IPS-18a (cell line): ENCODE measurements at regions not wholly inside any gene's neighbourhood (a gene's known extent, or its start where the extent isn't known, plus 50 kb on each side); places are given as distances from the start of the nearest gene placed in this dataset.

Source experiments
- H3K27ac ChIP-seq: one replicate; pipeline ENCODE4 v1.5.1; 2013; ENCODE audit warnings: low read length
- H3K27me3 ChIP-seq: one replicate; pipeline ENCODE4 v1.6.1; 2013; ENCODE audit warnings: mild to moderate bottlenecking, low read length; ENCODE audit not compliant: control insufficient read depth, insufficient read depth
- H3K36me3 ChIP-seq: one replicate; pipeline ENCODE4 v1.6.1; 2013; ENCODE audit warnings: low read depth, low read length; ENCODE audit not compliant: control insufficient read depth
- H3K4me1 ChIP-seq: one replicate; pipeline ENCODE4 v1.6.1; 2013; ENCODE audit warnings: low read depth, low read length; ENCODE audit not compliant: control insufficient read depth
- H3K4me3 ChIP-seq: one replicate; pipeline ENCODE4 v1.5.1; 2013; ENCODE audit warnings: low read length
- H3K9ac ChIP-seq: one replicate; pipeline ENCODE4 v1.6.1; 2013; ENCODE audit warnings: mild to moderate bottlenecking, low read length, moderate library complexity
- H3K9me3 ChIP-seq: one replicate; pipeline ENCODE4 v1.6.1; 2013; ENCODE audit warnings: low read depth, low read length; ENCODE audit not compliant: control insufficient read depth

DNA sequence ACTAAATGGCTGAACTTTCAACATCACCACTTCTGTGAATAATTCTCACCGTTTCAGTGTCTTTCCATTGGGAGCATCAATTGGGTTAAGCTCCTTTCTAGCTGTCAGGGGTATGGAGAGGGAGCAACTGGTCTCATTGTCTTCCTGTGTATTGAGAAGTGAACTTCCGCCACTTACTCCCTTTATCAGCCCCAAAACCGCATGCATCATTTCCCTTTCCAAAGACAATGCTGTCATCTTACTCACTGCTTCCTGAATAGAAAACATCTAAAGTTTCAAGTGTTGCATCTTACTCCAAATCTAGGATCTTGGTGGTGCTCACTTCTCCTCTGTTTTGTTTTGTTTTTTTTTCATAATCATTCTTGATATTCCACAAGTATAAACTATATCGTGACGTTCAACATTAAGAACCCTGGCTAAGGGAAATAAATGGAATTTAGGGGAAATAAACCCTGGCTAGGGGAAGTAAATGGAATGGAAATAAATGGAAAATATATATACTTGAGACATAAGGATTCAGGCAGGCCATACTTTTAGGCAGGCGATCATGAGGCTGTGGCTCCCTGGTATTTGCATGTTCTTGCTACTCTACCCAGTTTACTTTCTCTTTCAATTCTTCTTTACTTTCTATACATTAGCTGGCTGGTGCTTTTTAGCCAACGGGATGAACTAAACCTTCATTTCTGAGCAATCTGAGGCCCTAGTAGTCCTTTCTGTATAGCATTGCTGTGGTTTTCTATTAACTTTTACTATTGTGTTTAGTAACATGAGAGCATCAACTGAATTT lies 371.9 kb downstream of the BMPER start:
- Histone ChIP-seq H3K4me1 (peaks cover 8% of the 10 kb centered on the region), H3K27ac (no peak overlapping the region), H3K9me3 (peaks cover 8% of the 10 kb centered on the region), H3K9ac (no peak overlapping the region), H3K4me3 (no peak overlapping the region), H3K36me3 (no peaks in the 10 kb centered on the region), H3K27me3 (no peaks in the 10 kb centered on the region)

DNA sequence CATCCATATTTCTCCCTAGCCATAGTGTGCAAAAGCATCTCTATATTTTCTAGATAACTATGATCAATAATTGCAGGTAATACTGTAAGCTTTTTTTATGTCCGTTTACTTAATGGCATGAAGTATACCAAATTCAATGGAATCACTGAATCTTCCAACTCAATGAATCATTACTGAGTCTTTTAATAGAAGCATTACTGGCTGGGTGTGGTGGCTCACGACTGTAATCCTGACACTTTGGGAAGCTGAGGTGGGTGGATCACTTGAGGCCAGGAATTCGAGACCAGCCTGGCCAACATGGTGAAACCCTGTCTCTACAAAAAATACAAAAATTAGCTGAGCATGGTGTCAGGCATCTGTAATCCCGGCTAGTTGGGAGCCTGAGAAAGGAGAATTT lies 372.5 kb downstream of the BMPER start:
- no peak overlapping the region for H3K27ac ChIP-seq
- no peak overlapping the region for H3K4me3 ChIP-seq
- H3K36me3 ChIP-seq, result no peaks in the 10 kb centered on the region
- no peak overlapping the region for H3K9ac ChIP-seq
- H3K4me1 ChIP-seq, result peaks cover 8% of the 10 kb centered on the region
- no peaks in the 10 kb centered on the region for H3K27me3 ChIP-seq
- H3K9me3 ChIP-seq, result peaks cover 9% of the 10 kb centered on the region

DNA sequence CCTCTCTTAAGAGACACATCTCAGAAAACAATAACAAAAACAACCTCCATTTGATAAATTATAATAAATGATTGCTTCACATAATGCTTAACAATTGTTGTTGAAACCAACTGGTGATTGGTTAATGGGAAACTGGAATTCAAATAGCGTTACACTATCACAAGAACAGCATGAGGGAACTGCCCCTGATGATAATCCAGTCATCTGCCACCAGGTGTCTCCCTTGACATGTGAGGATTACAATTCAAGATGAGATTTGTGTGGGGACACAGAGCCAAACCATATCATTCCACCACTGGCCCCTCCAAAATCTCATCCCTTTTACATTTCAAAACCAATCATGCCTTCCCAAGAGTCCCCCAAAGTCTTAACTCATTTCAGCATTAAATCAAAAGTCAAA lies 375.9 kb downstream of the BMPER start:
- Histone ChIP-seq H3K4me1 (peaks cover 8% of the 10 kb centered on the region), H3K36me3 (no peaks in the 10 kb centered on the region), H3K27ac (no peak overlapping the region), H3K9me3 (peaks cover 9% of the 10 kb centered on the region), H3K27me3 (no peaks in the 10 kb centered on the region), H3K9ac (no peak overlapping the region), H3K4me3 (no peak overlapping the region)

DNA sequence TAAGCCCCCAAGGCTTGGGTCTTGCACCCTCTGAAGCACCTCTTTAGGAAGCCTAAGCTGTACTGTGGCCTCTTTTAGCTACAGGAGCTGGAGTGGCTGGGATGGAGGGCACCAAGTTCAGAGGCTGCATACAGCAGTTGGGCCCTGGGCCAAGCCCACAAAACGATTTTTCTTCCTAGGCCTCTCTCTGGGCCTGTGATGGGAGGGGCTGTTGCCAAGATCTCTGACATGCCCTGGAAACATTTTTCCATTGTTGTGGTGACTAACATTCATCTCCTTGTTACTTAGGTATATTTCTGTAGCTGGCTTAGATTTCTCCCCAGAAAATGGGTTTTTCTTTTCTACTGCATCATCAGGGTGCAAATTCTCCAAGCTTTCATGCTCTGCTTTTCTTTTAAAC lies 375.7 kb upstream of the NPSR1 start:
- Histone ChIP-seq H3K27ac (no peak overlapping the region), H3K9ac (no peak overlapping the region), H3K36me3 (no peaks in the 10 kb centered on the region), H3K4me1 (peaks cover 1% of the 10 kb centered on the region), H3K9me3 (peaks cover 9% of the 10 kb centered on the region), H3K27me3 (no peaks in the 10 kb centered on the region), H3K4me3 (no peak overlapping the region)

DNA sequence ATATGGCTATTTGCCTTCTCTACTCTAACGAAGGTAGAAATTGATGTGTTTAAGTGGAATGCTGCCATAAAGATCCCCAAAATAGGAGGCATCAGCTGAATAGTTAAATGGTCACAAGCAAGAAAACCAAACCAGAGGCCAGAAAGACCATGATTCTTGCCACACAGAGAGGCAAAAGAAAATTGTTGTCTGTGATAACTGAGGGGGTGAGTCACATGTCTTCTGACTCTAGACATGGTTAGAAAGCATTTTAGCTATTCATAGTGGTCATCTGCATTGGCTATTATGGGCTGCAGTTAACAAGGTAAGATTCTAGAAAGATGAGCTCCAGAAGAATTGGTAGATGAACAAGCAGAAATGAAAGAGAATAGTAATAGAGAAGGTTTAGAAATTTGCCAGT lies 361.4 kb upstream of the NPSR1 start:
- no peak overlapping the region for H3K9ac ChIP-seq
- no peak overlapping the region for H3K4me3 ChIP-seq
- no peaks in the 10 kb centered on the region for H3K36me3 ChIP-seq
- no peaks in the 10 kb centered on the region for H3K9me3 ChIP-seq
- H3K4me1 ChIP-seq, result peaks cover 21% of the 10 kb centered on the region
- H3K27me3 ChIP-seq, result no peaks in the 10 kb centered on the region
- no peak overlapping the region for H3K27ac ChIP-seq

DNA sequence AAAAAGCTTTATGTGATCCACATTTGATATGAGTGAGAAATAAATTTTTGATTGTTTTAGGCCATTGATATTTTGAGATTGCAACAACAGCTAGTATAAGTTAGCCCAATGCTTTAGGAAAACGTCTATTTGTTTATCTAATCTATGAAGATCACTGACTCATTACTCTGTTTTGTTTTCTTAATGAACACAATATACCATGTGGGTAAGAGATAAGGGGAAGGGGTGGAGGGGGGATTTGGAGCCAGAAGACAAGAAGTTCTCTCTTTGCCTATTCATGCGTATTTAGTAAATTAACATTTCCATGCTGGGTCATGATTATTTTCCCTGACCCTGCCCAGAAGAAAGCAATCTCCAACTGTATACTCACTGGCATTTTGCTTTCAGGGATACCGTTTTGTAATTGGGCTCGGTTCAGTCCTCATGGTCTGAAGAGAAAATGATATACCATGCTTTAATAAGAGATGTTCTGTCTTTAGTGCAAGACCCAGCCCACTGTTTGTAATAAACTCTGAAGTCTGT lies 359.5 kb upstream of the NPSR1 start:
- H3K36me3 ChIP-seq, result no peaks in the 10 kb centered on the region
- no peak overlapping the region for H3K9ac ChIP-seq
- no peaks in the 10 kb centered on the region for H3K9me3 ChIP-seq
- no peak overlapping the region for H3K4me3 ChIP-seq
- H3K4me1 ChIP-seq, result peaks cover 21% of the 10 kb centered on the region
- H3K27me3 ChIP-seq, result no peaks in the 10 kb centered on the region
- no peak overlapping the region for H3K27ac ChIP-seq

DNA sequence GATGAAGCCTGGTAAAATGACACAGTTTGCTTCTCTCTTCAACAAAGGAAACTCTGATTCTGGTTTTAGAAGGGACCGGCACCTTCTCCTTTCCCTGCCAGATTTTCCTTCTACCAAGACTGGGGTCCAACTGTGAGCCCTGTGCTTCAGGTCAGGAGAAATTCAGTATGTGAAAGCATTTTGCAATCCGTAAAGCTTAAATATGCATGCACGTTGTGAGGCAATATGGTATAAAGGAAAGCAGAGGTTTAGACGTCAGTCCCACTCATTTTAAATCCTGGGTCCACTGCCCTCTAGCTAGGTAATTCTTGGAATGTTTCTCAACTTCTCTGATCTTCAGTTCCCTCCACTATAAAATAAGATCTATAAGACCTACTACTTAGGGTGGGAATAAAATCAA lies 359.0 kb upstream of the NPSR1 start:
- Histone ChIP-seq H3K4me3 (no peak overlapping the region), H3K27me3 (no peaks in the 10 kb centered on the region), H3K4me1 (peaks cover 21% of the 10 kb centered on the region), H3K9ac (no peak overlapping the region), H3K9me3 (no peaks in the 10 kb centered on the region), H3K36me3 (no peaks in the 10 kb centered on the region), H3K27ac (no peak overlapping the region)

DNA sequence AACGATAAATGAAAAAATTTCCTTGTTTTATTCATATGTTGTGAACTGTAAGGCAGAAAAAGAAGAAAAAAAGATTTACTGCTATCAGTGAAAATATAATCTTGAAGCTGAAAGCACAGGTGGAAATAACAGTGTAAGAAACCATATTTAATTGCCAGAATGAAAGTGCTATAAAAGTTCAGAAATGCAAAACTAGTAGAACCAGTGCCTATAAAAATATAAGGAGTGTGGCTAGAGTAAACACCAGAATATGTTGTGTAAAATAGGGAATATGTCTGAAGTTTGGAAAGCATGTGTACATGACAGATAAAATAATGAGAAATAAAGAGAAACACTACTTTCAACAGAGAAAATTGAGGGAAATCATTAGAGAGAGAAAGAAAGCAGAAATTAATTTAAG lies 350.5 kb upstream of the NPSR1 start:
- H3K9ac ChIP-seq, result no peak overlapping the region
- H3K4me3 ChIP-seq, result no peak overlapping the region
- peaks cover 4% of the 10 kb centered on the region for H3K9me3 ChIP-seq
- H3K4me1 ChIP-seq, result no peaks in the 10 kb centered on the region
- no peaks in the 10 kb centered on the region for H3K36me3 ChIP-seq
- H3K27me3 ChIP-seq, result no peaks in the 10 kb centered on the region
- no peak overlapping the region for H3K27ac ChIP-seq

DNA sequence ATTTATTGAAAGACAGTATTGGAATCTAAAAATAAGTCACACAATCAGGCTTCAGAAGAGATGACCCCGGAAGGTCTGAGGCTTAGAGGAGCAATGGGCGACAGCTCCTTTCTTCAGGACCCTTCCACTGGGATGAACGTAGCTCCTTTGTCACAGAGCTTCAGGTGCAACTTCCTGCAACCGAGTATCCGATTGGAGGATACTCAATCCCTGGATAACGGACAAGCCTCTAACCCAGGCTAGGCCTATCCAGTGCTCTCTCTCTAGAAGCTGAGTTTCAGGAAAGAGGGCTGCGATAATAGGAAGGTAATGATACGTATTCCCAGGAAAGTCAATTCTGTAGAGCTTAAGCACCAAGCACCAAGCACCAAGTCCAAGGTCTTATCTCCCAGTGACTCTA lies 349.4 kb upstream of the NPSR1 start:
- Histone ChIP-seq H3K27ac (no peak overlapping the region), H3K4me3 (no peak overlapping the region), H3K9me3 (peaks cover 5% of the 10 kb centered on the region), H3K36me3 (no peaks in the 10 kb centered on the region), H3K9ac (no peak overlapping the region), H3K4me1 (no peaks in the 10 kb centered on the region), H3K27me3 (no peaks in the 10 kb centered on the region)

DNA sequence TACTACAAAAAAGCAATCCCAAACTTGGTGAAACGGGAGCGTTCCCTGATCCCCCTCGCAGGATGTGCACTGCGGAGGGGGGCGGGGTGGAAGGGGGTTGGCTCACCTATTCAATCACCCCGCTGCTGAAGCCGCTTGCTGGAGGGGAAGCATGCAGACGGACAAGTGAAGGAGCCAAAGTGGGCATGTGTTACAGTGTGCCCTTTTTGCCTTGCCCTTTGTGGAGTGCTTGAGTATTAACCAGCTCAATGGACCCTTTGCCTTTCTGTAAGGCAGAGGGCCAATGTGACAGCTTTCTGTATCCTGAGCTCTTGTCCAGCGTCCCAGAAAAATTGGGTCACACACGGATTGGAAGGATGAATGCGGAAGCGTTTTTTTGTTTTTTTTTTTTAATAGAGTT lies 348.9 kb upstream of the NPSR1 start:
- no peak overlapping the region for H3K27ac ChIP-seq
- no peaks in the 10 kb centered on the region for H3K36me3 ChIP-seq
- H3K9ac ChIP-seq, result no peak overlapping the region
- H3K27me3 ChIP-seq, result no peaks in the 10 kb centered on the region
- H3K4me1 ChIP-seq, result no peaks in the 10 kb centered on the region
- H3K9me3 ChIP-seq, result peaks cover 5% of the 10 kb centered on the region
- H3K4me3 ChIP-seq, result no peak overlapping the region

DNA sequence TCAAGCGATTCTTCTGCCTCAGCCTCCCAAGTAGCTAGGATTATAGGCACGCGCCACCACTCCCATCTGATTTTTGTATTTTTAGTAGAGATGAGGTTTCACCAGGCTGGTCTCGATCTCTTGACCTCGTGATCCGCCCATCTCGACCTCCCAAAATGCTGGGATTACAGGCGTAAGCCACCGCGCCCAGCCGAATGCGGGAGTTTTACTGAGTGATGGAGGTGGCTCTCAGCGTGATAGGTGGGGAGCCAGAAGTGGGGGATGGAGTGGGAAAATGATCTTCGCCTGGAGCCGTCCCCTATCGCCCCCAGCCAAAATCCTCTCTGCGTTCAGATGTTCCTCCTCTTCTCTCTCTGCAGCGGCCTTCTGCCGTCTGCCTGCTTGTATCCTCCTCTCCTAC lies 348.4 kb upstream of the NPSR1 start:
- no peak overlapping the region for H3K4me3 ChIP-seq
- H3K27ac ChIP-seq, result no peak overlapping the region
- no peaks in the 10 kb centered on the region for H3K36me3 ChIP-seq
- peaks cover 5% of the 10 kb centered on the region for H3K9me3 ChIP-seq
- H3K4me1 ChIP-seq, result no peaks in the 10 kb centered on the region
- no peak overlapping the region for H3K9ac ChIP-seq
- no peaks in the 10 kb centered on the region for H3K27me3 ChIP-seq

DNA sequence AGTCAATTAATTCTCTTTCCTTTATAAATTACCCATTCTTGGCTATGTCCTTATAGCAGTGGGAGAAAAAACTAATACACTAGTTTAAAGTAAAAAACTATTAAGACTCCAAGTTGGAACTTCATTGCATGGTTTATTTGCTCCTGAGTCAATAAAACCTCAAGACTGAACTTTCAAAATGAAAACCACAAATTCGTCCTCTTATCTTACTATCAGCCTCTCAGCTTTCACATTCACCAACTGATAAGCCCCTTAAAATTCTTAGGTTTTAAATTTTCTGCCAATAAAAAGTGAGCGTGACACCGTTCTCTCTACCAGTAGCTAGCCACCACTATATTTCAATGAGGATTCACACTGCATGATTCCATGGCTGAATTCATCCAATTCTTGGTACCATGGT lies 346.4 kb upstream of the NPSR1 start:
- no peak overlapping the region for H3K9ac ChIP-seq
- H3K4me1 ChIP-seq, result no peaks in the 10 kb centered on the region
- no peak overlapping the region for H3K27ac ChIP-seq

More for the DNA sequence above, 346.4 kb upstream of the NPSR1 start:
- Histone ChIP-seq H3K4me3 (no peak overlapping the region), H3K9me3 (peaks cover 5% of the 10 kb centered on the region), H3K36me3 (no peaks in the 10 kb centered on the region), H3K27me3 (no peaks in the 10 kb centered on the region)
